ENCODE measurements at regions not wholly inside any gene's neighbourhood (a gene's known extent, or its start where the extent isn't known, plus 50 kb on each side); places are given as distances from the start of the nearest gene placed in this dataset.

- TF ChIP-seq CTCF (conservative IDR thresholded peaks at IDR 0.05; ENCODE audit: low read length) (0 out of 2 replicates have a peak, but pooled peaks have one; percentile 11), EZH2phosphoT487 (IDR thresholded peaks at IDR 0.05; ENCODE audit: borderline replicate concordance) (no peak)
Observed at GRCh38 chrX:8364369-8365141, 100.1 kb upstream of the VCX3B start.

All from Loucy (cell line).